KOPT-K1 (cell line): ENCODE measurements at regions not wholly inside any gene's neighbourhood (a gene's known extent, or its start where the extent isn't known, plus 50 kb on each side); places are given as distances from the start of the nearest gene placed in this dataset.

Experiments used
- H3K27ac ChIP-seq: fragments of 200-600 bp; sonication (generic); 2 replicates; pipeline ENCODE4 v1.5.1; 2016; ENCODE audit warnings: antibody characterized with exemption, mild to moderate bottlenecking, low read depth, low read length; ENCODE audit not compliant: poor library complexity, severe bottlenecking
- H3K36me3 ChIP-seq: fragments of 200-600 bp; sonication (generic); 2 replicates; pipeline ENCODE4 v1.5.1; 2017; ENCODE audit warnings: antibody characterized with exemption, mild to moderate bottlenecking, low read length, moderate library complexity; ENCODE audit not compliant: insufficient read depth
- H3K9me3 ChIP-seq: fragments of 200-600 bp; sonication (generic); 2 replicates; pipeline ENCODE4 v1.5.1; 2017; ENCODE audit warnings: antibody characterized with exemption, low read length, mild to moderate bottlenecking; ENCODE audit not compliant: insufficient read depth, poor library complexity, severe bottlenecking

DNA sequence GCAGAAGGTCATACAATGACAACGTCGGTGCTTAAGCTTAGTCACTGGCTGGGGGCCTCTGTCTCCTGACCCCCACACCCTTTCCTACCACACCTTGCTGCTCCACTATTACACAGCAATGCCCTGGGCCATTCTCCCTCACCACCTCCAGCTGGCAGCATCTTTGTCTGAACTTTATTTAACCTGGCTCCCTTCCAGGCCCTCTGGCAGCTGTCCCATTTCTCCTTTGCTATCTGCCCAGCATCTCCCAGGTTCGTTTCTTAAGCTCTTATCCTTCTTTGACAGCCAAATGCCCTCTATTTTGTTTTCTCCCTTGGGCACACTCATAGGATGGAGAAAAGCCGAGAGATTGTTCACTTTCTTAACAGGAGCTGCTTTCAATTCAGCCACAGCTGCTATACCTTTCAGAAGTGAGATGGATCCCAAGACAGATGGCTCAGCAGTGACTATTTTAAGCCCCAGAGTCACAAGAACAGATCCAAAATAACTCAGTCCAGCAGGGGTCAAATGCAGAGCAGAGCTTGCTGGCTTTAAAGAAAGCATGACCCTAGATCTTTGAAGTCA, 1277.1 kb upstream of the AUTS2 start:
- H3K27ac ChIP-seq: no peak overlapping the region
- no peaks in the 10 kb centered on the region for H3K9me3 ChIP-seq

DNA sequence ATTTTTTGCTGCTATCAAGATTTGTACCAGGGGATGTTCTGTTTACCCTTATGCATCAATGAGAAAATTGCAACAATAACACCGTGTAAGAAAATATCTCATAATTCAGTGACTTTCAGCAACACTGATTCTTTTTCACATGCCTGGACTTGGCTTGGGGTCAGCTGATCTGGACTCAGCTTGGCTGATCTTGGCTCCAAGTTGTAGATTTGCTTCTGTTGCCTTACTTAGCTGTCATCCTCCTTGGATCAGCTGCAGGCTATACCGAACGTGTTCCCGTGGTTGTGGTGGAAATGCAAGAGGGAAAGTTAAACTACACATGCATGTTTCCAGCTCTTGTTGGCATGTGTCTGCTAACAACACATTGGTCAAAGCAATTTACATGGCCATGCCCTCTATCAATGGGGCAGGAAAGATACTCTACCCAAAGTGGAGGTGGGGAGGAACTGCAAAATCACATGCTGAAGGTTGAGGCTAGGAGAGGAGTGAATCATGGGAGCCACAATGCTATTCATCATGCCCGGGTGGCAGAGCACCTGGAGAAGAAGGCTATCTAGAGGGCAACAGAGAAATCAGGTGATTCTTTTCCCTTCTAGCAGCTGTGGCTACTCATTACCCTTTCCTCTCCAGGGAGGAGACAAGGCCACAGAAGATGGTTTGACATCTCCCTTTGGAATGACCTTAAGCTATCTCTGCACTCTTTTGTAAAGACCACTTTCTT, 1276.3 kb upstream of the AUTS2 start:
- Histone ChIP-seq H3K27ac (no peak overlapping the region), H3K9me3 (no peaks in the 10 kb centered on the region)

More for the DNA sequence above, 1277.1 kb upstream of the AUTS2 start:
- H3K36me3 ChIP-seq: no peaks in the 10 kb centered on the region

DNA sequence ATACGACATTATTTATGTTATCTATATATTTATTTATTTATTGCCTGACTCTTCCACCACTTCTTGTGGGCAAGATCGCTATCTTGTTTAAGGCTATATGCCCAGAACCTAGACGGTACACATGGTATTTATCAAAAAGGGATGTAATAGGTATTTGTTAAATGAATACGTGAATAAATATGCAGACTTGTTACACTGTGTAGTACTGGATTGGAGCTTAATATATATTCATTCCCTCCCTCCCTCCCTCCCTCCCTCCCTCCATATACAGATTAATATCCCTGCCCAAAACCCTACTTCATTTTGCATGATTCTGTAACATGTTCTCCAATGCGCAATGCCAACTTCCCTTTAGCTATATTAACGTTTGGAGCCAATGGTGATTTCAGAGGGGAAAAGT, 1273.7 kb upstream of the AUTS2 start:
- Histone ChIP-seq H3K36me3 (no peaks in the 10 kb centered on the region), H3K9me3 (no peaks in the 10 kb centered on the region), H3K27ac (no peak overlapping the region)

More for the DNA sequence above, 1276.3 kb upstream of the AUTS2 start:
- no peaks in the 10 kb centered on the region for H3K36me3 ChIP-seq

DNA sequence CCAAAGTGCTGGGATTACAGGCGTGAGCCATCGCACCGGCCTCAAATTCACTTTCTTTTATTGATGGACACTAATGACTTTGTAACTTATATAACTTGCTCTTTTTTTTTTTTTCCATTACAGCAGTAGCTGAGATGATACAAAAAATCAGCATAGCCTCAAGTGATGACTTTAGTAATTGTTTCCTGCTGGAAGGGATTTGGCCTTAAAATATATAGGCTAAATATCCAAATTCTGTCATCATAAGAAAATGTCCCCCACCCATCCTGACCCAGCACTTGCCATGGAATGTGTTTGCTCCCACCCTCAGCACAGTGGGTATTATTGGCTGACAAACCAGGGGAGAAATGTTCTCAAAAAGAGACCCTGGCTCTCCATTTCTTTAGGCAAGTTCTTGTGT, 1264.1 kb upstream of the AUTS2 start:
- Histone ChIP-seq H3K27ac (no peak overlapping the region), H3K36me3 (no peaks in the 10 kb centered on the region), H3K9me3 (peaks cover 12% of the 10 kb centered on the region)

DNA sequence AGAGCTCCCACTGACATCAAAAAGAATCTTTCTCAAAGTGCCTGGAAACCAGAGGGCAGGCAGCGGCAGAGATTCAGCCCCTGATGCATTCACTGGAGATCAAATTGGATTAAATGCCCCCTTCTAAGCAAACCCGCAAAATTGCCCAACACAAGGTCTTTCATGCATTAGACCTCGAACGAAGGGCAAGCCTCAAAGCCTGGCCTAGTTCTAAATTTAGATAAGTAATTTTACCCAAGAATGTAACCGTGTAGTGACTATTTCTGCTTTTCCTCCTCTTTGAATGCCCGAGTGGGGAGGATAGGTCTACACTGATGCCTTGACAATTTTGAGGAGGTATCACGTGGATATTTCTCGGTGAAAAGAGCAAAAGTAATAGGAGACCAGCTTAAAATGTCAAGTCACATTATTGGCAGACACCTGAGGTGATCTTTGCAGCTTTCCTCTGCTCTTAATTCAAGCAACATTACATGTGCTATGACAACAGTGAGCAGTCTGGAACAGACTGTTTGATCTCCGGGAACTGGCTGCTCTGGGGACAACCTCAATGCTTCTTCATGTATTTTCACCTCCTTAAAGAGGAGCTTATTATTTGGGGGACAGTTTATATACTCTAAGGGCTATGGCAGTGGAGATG, 1263.5 kb upstream of the AUTS2 start:
- Histone ChIP-seq H3K27ac (no peak overlapping the region), H3K9me3 (peaks cover 12% of the 10 kb centered on the region), H3K36me3 (no peaks in the 10 kb centered on the region)

DNA sequence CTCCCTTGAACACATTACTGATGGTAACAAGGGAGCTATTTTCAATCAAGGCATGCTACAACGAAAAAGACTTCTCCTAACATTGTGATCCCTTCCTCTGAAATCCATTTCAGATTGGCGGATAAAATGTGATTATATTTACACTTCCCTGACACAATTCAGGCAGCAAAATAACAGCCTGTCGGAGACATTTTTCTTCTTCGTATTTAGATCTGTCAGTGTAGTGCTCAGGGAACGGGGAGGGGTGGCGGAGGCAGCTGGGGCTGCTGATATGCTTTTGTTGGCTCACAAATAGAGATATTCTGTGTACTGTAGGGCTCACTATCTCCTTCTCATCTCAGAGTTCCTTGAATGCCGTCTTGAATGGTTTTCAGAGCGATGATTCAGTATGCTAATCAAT, 1261.7 kb upstream of the AUTS2 start:
- peaks cover 7% of the 10 kb centered on the region for H3K9me3 ChIP-seq
- H3K36me3 ChIP-seq: no peaks in the 10 kb centered on the region
- H3K27ac ChIP-seq: no peak overlapping the region

DNA sequence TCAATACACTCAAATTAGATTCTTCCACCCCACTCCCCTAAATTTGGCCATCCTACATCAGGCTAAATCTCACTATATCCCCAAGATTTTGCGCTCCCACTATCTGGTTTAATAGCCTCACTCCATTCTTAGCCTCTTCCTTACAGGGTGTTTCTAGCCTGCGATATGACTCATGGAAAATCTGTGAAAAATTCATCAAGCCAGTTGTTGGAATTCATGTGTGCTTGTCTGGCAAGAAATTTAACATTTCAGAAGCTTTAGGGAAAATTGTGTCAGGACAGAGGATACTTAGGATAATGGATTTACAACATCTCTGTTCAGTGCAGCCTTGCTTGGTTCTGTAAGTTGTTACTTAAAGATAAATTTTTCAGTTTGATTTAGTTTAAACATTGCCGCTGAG, 1249.9 kb upstream of the AUTS2 start:
- H3K9me3 ChIP-seq: no peaks in the 10 kb centered on the region
- H3K36me3 ChIP-seq: no peaks in the 10 kb centered on the region
- no peak overlapping the region for H3K27ac ChIP-seq

DNA sequence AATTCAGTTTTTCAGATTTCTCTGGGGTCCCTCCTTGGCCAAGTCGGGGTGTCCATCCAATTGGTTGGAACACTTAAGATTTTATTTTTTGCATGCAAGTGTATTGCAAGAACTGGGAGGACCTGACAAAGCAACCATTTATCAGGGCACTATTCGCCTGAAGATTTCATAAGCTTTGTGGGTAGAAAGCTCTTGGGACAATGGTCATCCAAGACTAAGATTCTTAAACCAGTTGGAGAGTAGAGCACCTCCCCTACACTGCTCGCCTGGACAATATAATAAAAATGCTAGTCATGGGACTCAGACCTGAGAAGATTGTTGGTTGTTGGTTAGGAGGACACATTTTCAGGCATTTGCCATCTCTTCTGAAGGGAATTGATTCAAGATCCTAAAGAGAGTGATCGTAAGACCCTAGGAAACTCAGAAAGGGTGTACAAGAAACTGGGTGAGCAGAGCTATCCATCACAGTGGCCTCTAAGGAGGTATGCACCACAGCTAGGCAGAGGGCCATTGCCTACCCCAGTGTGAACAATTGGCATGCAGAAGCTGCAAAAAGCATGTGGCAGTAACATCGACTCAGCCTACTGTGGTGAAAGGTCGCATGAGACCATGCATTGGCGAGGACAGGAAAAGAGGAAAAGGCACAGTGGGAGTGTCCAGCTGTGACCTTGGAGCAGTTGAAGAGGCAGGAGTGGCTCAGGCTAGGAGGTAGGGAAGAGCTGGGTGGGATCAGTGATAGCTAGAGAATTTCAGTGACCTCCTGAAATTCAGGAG, 1235.3 kb upstream of the AUTS2 start:
- Histone ChIP-seq H3K9me3 (no peaks in the 10 kb centered on the region), H3K36me3 (no peaks in the 10 kb centered on the region), H3K27ac (no peak overlapping the region)

DNA sequence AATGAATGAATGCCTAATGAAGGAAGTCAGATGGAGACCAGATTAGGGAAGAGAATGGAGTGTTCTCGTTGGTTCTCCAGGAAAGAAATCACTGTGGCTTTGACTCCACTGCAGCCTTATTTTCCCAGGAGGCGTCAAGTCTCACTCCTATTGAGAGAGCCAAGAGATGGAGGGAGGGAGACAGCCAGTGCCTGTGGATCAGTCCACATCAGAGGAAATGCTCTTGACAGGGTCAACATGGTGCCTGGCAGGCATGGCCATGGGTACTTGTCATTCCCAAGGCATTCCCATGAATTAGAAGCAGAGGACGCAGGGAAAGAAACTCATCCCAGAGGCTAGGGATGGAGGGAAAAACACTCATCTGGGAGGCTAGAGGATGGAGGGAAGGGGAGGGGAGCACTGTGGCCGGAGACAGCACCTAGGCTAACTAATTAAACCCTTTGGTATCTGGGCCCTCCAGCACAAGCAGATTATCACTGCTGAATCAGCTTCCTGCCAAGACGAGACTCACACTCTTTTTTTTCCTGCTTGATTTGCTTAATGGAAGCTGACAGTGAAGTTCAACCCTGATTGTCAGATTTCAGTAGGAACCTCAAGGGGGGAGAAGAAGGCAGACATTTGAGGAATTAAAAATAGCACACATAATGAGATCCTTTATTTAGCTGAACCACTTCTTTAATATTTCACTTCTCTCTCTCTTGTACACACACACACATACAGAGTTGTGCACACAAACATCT, 1233.2 kb upstream of the AUTS2 start:
- Histone ChIP-seq H3K27ac (no peak overlapping the region), H3K36me3 (no peaks in the 10 kb centered on the region), H3K9me3 (no peaks in the 10 kb centered on the region)

DNA sequence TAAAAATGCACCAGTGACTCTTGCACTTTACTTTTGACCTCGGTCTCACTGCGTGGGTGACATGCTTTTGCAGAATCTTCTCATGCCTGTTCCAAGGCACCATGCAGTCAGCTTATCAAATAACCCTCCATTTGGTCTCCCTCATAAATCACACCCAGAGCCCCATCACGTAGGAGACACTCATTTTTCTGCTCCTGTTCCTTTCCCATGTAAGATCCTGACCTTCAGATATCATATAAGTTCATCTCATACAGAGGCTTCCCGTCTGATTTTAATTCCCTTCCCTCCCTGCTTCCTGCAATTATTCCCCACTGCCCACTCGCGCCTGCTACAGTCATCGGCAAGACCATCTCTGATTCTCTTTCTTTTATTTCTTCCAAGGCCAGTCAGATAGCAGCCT, 1226.3 kb upstream of the AUTS2 start:
- H3K27ac ChIP-seq: no peak overlapping the region
- H3K9me3 ChIP-seq: no peaks in the 10 kb centered on the region
- H3K36me3 ChIP-seq: no peaks in the 10 kb centered on the region

DNA sequence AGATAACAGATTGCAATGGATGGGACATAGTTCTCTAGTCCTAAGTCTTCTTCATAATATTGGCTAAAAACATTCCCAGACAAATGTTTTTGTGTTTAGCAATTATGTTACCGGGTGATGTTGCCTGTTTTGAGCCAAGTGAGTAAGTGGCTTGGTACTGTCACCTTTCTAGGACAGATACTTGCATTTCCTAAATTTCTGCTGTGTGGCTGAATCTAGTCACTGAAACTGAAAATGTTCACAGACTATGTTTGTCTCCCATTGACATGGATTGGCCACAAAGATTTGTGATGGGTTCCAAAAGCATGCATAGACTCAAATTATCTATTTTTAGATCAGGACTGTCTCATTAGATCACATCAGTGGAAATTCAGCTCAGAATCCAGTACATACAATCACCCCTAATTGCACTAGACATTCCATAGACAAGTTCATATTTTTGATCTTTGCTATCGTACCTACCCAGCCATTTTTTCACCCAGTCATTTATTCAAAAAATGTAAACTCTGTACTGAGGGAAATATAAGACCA, 1222.1 kb upstream of the AUTS2 start:
- Histone ChIP-seq H3K36me3 (no peaks in the 10 kb centered on the region), H3K9me3 (peaks cover 8% of the 10 kb centered on the region), H3K27ac (no peak overlapping the region)

DNA sequence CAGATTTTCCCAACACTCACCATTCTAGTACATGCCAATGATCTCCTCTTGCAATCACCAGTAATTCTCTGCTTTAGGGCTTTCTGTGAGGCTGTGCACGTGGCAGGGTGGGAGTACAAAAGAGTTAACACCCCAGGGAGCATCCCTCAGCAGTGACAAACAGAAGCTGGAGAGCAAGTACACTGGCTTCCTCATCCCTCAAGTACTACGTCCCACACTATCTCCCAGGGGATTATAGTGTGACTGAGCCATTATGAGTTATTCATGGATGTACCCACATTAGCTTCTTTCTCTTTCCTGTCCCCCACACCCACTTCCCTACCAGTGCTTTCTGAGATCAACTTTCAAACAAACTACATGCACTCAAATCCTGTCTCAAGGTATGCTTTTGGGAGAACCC, 1216.5 kb upstream of the AUTS2 start:
- H3K9me3 ChIP-seq: peaks cover 8% of the 10 kb centered on the region
- no peaks in the 10 kb centered on the region for H3K36me3 ChIP-seq
- H3K27ac ChIP-seq: no peak overlapping the region

DNA sequence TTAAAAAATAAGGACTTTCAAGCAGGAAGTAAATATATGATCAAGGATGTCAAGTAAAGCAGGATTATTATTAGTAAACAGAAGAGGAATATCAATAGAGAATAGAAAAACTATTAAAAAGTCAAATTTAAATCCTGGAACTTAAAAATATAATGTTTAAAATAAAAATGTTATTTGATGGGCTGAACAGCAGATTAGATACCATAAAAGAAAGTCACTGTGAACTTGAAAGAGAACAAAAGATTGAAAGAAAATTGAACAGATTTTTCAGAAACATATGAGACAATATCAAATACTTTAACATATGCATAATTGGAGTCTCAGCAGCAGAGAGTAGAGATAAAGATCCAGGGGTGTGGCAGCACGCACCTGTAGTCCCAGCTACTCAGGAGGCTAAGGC, 1213.7 kb upstream of the AUTS2 start:
- Histone ChIP-seq H3K9me3 (no peaks in the 10 kb centered on the region), H3K27ac (no peak overlapping the region), H3K36me3 (no peaks in the 10 kb centered on the region)

DNA sequence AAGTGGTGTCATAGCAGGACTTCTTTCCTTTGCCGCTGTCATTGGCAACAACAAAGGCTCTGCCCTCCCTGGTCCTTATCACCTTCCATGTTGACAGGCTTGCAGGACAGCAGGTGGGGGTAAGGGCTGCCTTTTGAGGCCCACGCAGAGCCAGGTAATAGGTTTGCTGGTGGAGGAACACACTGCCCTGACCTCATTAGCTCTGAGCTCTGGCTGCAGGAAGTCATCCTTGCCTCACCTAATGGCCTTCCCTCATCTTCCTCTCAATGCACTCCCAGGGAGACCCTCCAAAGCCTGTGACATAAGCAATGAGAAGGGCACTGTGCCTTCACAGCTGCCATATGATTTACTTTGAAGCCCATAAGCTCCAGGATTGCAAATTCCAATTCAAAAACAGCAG, 1205.2 kb upstream of the AUTS2 start:
- H3K27ac ChIP-seq: no peak overlapping the region
- H3K9me3 ChIP-seq: no peaks in the 10 kb centered on the region

More for the DNA sequence above, 1205.2 kb upstream of the AUTS2 start:
- H3K36me3 ChIP-seq: no peaks in the 10 kb centered on the region
